GM23338 (cell line): ENCODE measurements at regions not wholly inside any gene's neighbourhood (a gene's known extent, or its start where the extent isn't known, plus 50 kb on each side); places are given as distances from the start of the nearest gene placed in this dataset.

Source experiments
- ATAC-seq: fragments of 200-7000 bp; cut with Tn5 transposase; 3 replicates; pipeline ENCODE4 v1.9.1; 2020
- DNase-seq: peaks from one replicate; pipeline ENCODE4 v3.0.0-alpha.2; 2015; ENCODE audit warnings: low spot score
- H2AFZ ChIP-seq: fragments of 200-600 bp; sonication (generic); 2 replicates; pipeline ENCODE4 v1.8.0; 2016; ENCODE audit warnings: antibody characterized with exemption, mild to moderate bottlenecking, moderate library complexity
- H3F3A ChIP-seq: fragments of 200-600 bp; sonication (generic); replicated peaks from 2 replicates; pipeline ENCODE4 v1.8.0; 2017; ENCODE audit warnings: antibody characterized with exemption, mixed run types, low read depth
- H3K27ac ChIP-seq: fragments of 200-600 bp; sonication (generic); 2 replicates; pipeline ENCODE4 v1.6.1; 2016; ENCODE audit warnings: low read depth
- H3K27me3 ChIP-seq: fragments of 200-600 bp; sonication (generic); 2 replicates; pipeline ENCODE4 v1.8.0; 2016; ENCODE audit warnings: mild to moderate bottlenecking, mixed run types, moderate library complexity; ENCODE audit not compliant: insufficient read depth
- H3K36me3 ChIP-seq: fragments of 200-600 bp; sonication (generic); 2 replicates; pipeline ENCODE4 v1.8.0; 2016; ENCODE audit warnings: mild to moderate bottlenecking; ENCODE audit not compliant: insufficient read depth
- H3K4me1 ChIP-seq: fragments of 200-600 bp; sonication (generic); 2 replicates; pipeline ENCODE4 v1.8.0; 2016; ENCODE audit warnings: mild to moderate bottlenecking, moderate library complexity; ENCODE audit not compliant: insufficient read depth
- H3K4me2 ChIP-seq: fragments of 200-600 bp; sonication (generic); 2 replicates; pipeline ENCODE4 v1.7.1; 2017; ENCODE audit warnings: mixed run types
- H3K4me3 ChIP-seq: fragments of 200-600 bp; sonication (generic); 2 replicates; pipeline ENCODE4 v1.6.1; 2016; ENCODE audit warnings: mixed run types
- H3K79me2 ChIP-seq: fragments of 200-600 bp; sonication (generic); replicated peaks from 2 replicates; pipeline ENCODE4 v1.8.0; 2017; ENCODE audit warnings: mild to moderate bottlenecking; ENCODE audit not compliant: insufficient read depth
- H3K9me2 ChIP-seq: fragments of 200-600 bp; sonication (generic); 2 replicates; pipeline ENCODE4 v1.8.0; 2017; ENCODE audit not compliant: insufficient read depth
- H4K20me1 ChIP-seq: fragments of 200-600 bp; sonication (generic); replicated peaks from 2 replicates; pipeline ENCODE4 v1.8.0; 2017; ENCODE audit warnings: mild to moderate bottlenecking; ENCODE audit not compliant: insufficient read depth
- H3K27ac Mint-ChIP-seq: 2 replicates; pipeline ENCODE4 v1.8.0; 2020; ENCODE audit warnings: inconsistent platforms, mild to moderate bottlenecking, moderate library complexity, mixed read lengths
- H3K27me3 Mint-ChIP-seq: 3 replicates; pipeline ENCODE4 v1.8.0; 2022; ENCODE audit warnings: low read depth, mild to moderate bottlenecking, moderate library complexity, mixed read lengths, inconsistent platforms; ENCODE audit not compliant: insufficient read depth, poor library complexity
- H3K36me3 Mint-ChIP-seq: 3 replicates; pipeline ENCODE4 v1.8.0; 2021; ENCODE audit warnings: low read depth, mild to moderate bottlenecking, inconsistent platforms, moderate library complexity, mixed read lengths
- H3K4me1 Mint-ChIP-seq: 3 replicates; pipeline ENCODE4 v1.8.0; 2020; ENCODE audit warnings: mild to moderate bottlenecking, inconsistent platforms, mixed read lengths
- H3K4me3 Mint-ChIP-seq: 3 replicates; pipeline ENCODE4 v1.8.0; 2021; ENCODE audit warnings: moderate library complexity, mild to moderate bottlenecking, inconsistent platforms, mixed read lengths
- H3K9me3 Mint-ChIP-seq: 3 replicates; pipeline ENCODE4 v1.8.0; 2020; ENCODE audit warnings: moderate library complexity, mild to moderate bottlenecking, inconsistent platforms, mixed read lengths
- CREB1 ChIP-seq: fragments of 250-450 bp; sonication (Bioruptor Pico); IDR thresholded peaks from 2 replicates; pipeline ENCODE4 v1.5.0; 2020; ENCODE audit warnings: low read depth, mild to moderate bottlenecking, moderate library complexity
- EZH2 ChIP-seq: fragments of 200-600 bp; sonication (generic); IDR thresholded peaks from one replicate; pipeline ENCODE4 v1.8.0; 2017; ENCODE audit warnings: antibody characterized with exemption, mild to moderate bottlenecking, low read depth; ENCODE audit not compliant: unreplicated experiment
- EZH2phosphoT487 ChIP-seq: fragments of 200-600 bp; sonication (generic); IDR thresholded peaks from one replicate; pipeline ENCODE4 v1.8.1; 2018; ENCODE audit warnings: antibody characterized with exemption; ENCODE audit not compliant: unreplicated experiment
- JUNB ChIP-seq: IDR thresholded peaks from one replicate; pipeline ENCODE4 v1.6.1; 2016; ENCODE audit warnings: antibody characterized with exemption; ENCODE audit not compliant: unreplicated experiment
- NANOG ChIP-seq: IDR thresholded peaks from 2 replicates; pipeline ENCODE4 v1.6.1; 2016; ENCODE audit warnings: antibody characterized with exemption, borderline replicate concordance
- POLR2AphosphoS5 ChIP-seq: IDR thresholded peaks from 2 replicates; pipeline ENCODE4 v1.6.1; 2016; ENCODE audit warnings: antibody characterized with exemption, low read depth
- STAT1 ChIP-seq: IDR thresholded peaks from one replicate; pipeline ENCODE4 v1.6.1; 2016; ENCODE audit warnings: antibody characterized with exemption; ENCODE audit not compliant: unreplicated experiment
- ZNF114 ChIP-seq: fragments of 250-450 bp; sonication (Bioruptor Pico); IDR thresholded peaks from 2 replicates; pipeline ENCODE4 v1.5.0; 2020; ENCODE audit warnings: mild to moderate bottlenecking, moderate library complexity
- ZNF331 ChIP-seq: fragments of 250-450 bp; sonication (Bioruptor Pico); IDR thresholded peaks from 2 replicates; pipeline ENCODE4 v1.5.0; 2020; ENCODE audit warnings: low read depth, mild to moderate bottlenecking, moderate library complexity
- TF ChIP-seq, protein P1 (sequence below): IDR thresholded peaks from one replicate; pipeline ENCODE4 v1.6.1; 2018; ENCODE audit warnings: antibody characterized with exemption; ENCODE audit not compliant: unreplicated experiment
- TF ChIP-seq, protein P2 (sequence below): IDR thresholded peaks from 2 replicates; pipeline ENCODE4 v1.6.1; 2016; ENCODE audit warnings: antibody characterized with exemption
- TF ChIP-seq, protein P3 (sequence below), 2 experiments: fragments of 200-600 bp in 1 of 2; sonication (generic) in 1 of 2; conservative IDR thresholded peaks; 2 replicates each; pipeline versions ENCODE4 v1.5.1 to v1.6.1; 2016 to 2017; ENCODE audit warnings: antibody characterized with exemption in 2 of 2, low read depth in 2 of 2, mild to moderate bottlenecking in 2 of 2, moderate library complexity in 1 of 2
- TF ChIP-seq, protein P4 (sequence below): fragments of 250-450 bp; sonication (Bioruptor Pico); IDR thresholded peaks from 2 replicates; pipeline ENCODE4 v1.5.0; 2020; ENCODE audit warnings: mild to moderate bottlenecking, moderate library complexity

DNA sequence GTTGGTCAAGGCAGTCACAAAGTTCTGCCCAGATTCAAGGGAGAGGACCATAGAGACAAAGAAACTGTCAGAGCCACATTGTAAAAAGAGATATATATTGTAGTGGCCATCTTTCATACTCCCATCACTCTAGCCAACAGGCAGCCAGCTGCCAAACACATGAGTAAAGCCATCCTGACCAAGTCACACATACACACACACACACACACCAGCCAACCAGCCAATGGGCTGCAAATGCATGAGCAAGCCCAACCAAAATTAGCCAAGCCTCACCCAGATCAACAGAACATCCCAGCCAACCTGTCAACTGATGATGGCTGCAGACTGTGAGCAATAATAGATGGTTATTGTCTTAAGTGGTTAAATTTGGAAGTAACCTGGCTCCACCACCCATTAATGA, 120.7 kb downstream of the SEC16B start:
- TF ChIP-seq, protein P1, sequence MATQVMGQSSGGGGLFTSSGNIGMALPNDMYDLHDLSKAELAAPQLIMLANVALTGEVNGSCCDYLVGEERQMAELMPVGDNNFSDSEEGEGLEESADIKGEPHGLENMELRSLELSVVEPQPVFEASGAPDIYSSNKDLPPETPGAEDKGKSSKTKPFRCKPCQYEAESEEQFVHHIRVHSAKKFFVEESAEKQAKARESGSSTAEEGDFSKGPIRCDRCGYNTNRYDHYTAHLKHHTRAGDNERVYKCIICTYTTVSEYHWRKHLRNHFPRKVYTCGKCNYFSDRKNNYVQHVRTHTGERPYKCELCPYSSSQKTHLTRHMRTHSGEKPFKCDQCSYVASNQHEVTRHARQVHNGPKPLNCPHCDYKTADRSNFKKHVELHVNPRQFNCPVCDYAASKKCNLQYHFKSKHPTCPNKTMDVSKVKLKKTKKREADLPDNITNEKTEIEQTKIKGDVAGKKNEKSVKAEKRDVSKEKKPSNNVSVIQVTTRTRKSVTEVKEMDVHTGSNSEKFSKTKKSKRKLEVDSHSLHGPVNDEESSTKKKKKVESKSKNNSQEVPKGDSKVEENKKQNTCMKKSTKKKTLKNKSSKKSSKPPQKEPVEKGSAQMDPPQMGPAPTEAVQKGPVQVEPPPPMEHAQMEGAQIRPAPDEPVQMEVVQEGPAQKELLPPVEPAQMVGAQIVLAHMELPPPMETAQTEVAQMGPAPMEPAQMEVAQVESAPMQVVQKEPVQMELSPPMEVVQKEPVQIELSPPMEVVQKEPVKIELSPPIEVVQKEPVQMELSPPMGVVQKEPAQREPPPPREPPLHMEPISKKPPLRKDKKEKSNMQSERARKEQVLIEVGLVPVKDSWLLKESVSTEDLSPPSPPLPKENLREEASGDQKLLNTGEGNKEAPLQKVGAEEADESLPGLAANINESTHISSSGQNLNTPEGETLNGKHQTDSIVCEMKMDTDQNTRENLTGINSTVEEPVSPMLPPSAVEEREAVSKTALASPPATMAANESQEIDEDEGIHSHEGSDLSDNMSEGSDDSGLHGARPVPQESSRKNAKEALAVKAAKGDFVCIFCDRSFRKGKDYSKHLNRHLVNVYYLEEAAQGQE, result no peak
- TF ChIP-seq ZNF114, result no peak
- TF ChIP-seq POLR2AphosphoS5, result no peak
- TF ChIP-seq, protein P2, sequence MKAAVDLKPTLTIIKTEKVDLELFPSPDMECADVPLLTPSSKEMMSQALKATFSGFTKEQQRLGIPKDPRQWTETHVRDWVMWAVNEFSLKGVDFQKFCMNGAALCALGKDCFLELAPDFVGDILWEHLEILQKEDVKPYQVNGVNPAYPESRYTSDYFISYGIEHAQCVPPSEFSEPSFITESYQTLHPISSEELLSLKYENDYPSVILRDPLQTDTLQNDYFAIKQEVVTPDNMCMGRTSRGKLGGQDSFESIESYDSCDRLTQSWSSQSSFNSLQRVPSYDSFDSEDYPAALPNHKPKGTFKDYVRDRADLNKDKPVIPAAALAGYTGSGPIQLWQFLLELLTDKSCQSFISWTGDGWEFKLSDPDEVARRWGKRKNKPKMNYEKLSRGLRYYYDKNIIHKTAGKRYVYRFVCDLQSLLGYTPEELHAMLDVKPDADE, result no peak
- no peak for TF ChIP-seq CREB1 (CRISPR knock-in tag)
- no peak for TF ChIP-seq ZNF331 (CRISPR knock-in tag)
- TF ChIP-seq JUNB, result no peak
- no peak for TF ChIP-seq EZH2
- TF ChIP-seq, protein P3, sequence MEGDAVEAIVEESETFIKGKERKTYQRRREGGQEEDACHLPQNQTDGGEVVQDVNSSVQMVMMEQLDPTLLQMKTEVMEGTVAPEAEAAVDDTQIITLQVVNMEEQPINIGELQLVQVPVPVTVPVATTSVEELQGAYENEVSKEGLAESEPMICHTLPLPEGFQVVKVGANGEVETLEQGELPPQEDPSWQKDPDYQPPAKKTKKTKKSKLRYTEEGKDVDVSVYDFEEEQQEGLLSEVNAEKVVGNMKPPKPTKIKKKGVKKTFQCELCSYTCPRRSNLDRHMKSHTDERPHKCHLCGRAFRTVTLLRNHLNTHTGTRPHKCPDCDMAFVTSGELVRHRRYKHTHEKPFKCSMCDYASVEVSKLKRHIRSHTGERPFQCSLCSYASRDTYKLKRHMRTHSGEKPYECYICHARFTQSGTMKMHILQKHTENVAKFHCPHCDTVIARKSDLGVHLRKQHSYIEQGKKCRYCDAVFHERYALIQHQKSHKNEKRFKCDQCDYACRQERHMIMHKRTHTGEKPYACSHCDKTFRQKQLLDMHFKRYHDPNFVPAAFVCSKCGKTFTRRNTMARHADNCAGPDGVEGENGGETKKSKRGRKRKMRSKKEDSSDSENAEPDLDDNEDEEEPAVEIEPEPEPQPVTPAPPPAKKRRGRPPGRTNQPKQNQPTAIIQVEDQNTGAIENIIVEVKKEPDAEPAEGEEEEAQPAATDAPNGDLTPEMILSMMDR (conservative IDR thresholded peaks at IDR 0.05; ENCODE audit: low read depth in 2 of 2), result no peak
- TF ChIP-seq NANOG, result no peak
- no peak for TF ChIP-seq EZH2phosphoT487
- TF ChIP-seq STAT1, result no peak
- TF ChIP-seq, protein P4, sequence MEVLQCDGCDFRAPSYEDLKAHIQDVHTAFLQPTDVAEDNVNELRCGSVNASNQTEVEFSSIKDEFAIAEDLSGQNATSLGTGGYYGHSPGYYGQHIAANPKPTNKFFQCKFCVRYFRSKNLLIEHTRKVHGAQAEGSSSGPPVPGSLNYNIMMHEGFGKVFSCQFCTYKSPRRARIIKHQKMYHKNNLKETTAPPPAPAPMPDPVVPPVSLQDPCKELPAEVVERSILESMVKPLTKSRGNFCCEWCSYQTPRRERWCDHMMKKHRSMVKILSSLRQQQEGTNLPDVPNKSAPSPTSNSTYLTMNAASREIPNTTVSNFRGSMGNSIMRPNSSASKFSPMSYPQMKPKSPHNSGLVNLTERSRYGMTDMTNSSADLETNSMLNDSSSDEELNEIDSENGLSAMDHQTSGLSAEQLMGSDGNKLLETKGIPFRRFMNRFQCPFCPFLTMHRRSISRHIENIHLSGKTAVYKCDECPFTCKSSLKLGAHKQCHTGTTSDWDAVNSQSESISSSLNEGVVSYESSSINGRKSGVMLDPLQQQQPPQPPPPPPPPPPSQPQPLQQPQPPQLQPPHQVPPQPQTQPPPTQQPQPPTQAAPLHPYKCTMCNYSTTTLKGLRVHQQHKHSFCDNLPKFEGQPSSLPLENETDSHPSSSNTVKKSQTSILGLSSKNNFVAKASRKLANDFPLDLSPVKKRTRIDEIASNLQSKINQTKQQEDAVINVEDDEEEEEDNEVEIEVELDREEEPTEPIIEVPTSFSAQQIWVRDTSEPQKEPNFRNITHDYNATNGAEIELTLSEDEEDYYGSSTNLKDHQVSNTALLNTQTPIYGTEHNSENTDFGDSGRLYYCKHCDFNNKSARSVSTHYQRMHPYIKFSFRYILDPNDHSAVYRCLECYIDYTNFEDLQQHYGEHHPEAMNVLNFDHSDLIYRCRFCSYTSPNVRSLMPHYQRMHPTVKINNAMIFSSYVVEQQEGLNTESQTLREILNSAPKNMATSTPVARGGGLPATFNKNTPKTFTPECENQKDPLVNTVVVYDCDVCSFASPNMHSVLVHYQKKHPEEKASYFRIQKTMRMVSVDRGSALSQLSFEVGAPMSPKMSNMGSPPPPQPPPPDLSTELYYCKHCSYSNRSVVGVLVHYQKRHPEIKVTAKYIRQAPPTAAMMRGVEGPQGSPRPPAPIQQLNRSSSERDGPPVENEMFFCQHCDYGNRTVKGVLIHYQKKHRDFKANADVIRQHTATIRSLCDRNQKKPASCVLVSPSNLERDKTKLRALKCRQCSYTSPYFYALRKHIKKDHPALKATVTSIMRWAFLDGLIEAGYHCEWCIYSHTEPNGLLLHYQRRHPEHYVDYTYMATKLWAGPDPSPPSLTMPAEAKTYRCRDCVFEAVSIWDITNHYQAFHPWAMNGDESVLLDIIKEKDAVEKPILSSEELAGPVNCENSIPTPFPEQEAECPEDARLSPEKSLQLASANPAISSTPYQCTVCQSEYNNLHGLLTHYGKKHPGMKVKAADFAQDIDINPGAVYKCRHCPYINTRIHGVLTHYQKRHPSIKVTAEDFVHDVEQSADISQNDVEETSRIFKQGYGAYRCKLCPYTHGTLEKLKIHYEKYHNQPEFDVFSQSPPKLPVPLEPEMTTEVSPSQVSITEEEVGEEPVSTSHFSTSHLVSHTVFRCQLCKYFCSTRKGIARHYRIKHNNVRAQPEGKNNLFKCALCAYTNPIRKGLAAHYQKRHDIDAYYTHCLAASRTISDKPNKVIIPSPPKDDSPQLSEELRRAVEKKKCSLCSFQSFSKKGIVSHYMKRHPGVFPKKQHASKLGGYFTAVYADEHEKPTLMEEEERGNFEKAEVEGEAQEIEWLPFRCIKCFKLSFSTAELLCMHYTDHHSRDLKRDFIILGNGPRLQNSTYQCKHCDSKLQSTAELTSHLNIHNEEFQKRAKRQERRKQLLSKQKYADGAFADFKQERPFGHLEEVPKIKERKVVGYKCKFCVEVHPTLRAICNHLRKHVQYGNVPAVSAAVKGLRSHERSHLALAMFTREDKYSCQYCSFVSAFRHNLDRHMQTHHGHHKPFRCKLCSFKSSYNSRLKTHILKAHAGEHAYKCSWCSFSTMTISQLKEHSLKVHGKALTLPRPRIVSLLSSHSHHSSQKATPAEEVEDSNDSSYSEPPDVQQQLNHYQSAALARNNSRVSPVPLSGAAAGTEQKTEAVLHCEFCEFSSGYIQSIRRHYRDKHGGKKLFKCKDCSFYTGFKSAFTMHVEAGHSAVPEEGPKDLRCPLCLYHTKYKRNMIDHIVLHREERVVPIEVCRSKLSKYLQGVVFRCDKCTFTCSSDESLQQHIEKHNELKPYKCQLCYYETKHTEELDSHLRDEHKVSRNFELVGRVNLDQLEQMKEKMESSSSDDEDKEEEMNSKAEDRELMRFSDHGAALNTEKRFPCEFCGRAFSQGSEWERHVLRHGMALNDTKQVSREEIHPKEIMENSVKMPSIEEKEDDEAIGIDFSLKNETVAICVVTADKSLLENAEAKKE, result no peak
- H3K27me3 ChIP-seq, result no peaks in the 10 kb centered on the region
- ATAC-seq, result no peak
- Mint-ChIP-seq H3K36me3 (no peaks in the 10 kb centered on the region), H3K4me3 (no peak overlapping the region), H3K27me3 (no peaks in the 10 kb centered on the region), H3K27ac (no peak overlapping the region), H3K9me3 (peaks cover 1% of the 10 kb centered on the region; the same call in 1 of the 3 replicates), H3K4me1 (no peaks in the 10 kb centered on the region)
- H3K4me1 ChIP-seq, result no peaks in the 10 kb centered on the region
- no peak overlapping the region for H3K27ac ChIP-seq
- no peaks in the 10 kb centered on the region for H3F3A ChIP-seq
- no peak overlapping the region for H3K4me2 ChIP-seq
- no peak overlapping the region for H2AFZ ChIP-seq
- H3K36me3 ChIP-seq, result no peaks in the 10 kb centered on the region
- no peak for DNase-seq
- H3K9me2 ChIP-seq, result no peaks in the 10 kb centered on the region
- H3K79me2 ChIP-seq, result no peaks in the 10 kb centered on the region
- H3K4me3 ChIP-seq, result no peak overlapping the region
- no peaks in the 10 kb centered on the region for H4K20me1 ChIP-seq
